Activated T-helper 1 cell treated with anti-CD3 and anti-CD28 coated beads, Interleukin-12 subunit alpha, Interleukin-12 subunit beta, Interleukin-2, Interleukin-4 antibody, amounts not matched to agents 30 ng/mL and 10 ng/mL and 1 ng/mL, durations not matched to agents 14 hours and 24 hours and 36 hours (primary cell): ENCODE measurements at regions not wholly inside any gene's neighbourhood (a gene's known extent, or its start where the extent isn't known, plus 50 kb on each side); places are given as distances from the start of the nearest gene placed in this dataset.
"Not testable (repeated sequence)": the region's sequence is repeated elsewhere in the genome, so short reads cannot be mapped to it uniquely, and the experiment has no call there.

Experiments used
- DNase-seq: peaks from one replicate; pipeline ENCODE4 v3.0.0; 2021; ENCODE audit warnings: low spot score
- H3K27ac Mint-ChIP-seq: one replicate; pipeline ENCODE4 v1.8.0; 2021; ENCODE audit warnings: mild to moderate bottlenecking, mixed read lengths
- H3K27me3 Mint-ChIP-seq: one replicate; pipeline ENCODE4 v1.8.0; 2022; ENCODE audit warnings: mild to moderate bottlenecking, moderate library complexity, mixed read lengths; ENCODE audit not compliant: insufficient read depth
- H3K36me3 Mint-ChIP-seq: one replicate; pipeline ENCODE4 v1.8.0; 2021; ENCODE audit warnings: low read depth, mixed read lengths
- H3K4me1 Mint-ChIP-seq: one replicate; pipeline ENCODE4 v1.8.0; 2021; ENCODE audit warnings: low read depth, mixed read lengths
- H3K4me3 Mint-ChIP-seq: one replicate; pipeline ENCODE4 v1.8.0; 2021; ENCODE audit warnings: mild to moderate bottlenecking, moderate library complexity, mixed read lengths
- H3K9me3 Mint-ChIP-seq: one replicate; pipeline ENCODE4 v1.8.0; 2021; ENCODE audit warnings: mixed read lengths
- intact Hi-C: fragments of 100-400 bp; cut with micrococcal nuclease; formaldehyde crosslinking; loops from one replicate; pipeline ENCODE4 v1.15.1; 2024

DNA sequence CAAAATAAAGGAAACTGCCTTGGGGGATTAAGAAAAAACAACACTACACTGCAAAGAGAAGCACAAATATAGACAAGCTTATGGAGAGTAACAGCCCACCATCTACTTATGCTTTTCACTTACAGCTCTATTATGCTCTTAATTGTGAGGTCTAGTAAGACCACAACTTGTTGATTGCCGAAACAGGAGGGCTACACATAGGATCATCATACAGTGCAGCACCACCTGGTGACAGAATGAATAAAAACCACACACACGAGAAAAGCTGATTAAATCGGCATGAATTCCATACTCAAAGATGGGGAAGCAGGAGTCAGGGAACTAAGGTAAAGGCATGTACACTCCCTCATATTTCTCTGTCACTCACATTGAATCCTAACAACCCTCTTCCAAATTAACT is 259.2 kb downstream of the IKZF2 start:
- no peaks in the 10 kb centered on the region for H3K27me3 Mint-ChIP-seq
- intact Hi-C loops: no loop called here
- H3K4me1 Mint-ChIP-seq: no peaks in the 10 kb centered on the region
- H3K36me3 Mint-ChIP-seq: no peaks in the 10 kb centered on the region
- DNase-seq: no peak
- no peak overlapping the region for H3K4me3 Mint-ChIP-seq
- H3K27ac Mint-ChIP-seq: no peak overlapping the region
- H3K9me3 Mint-ChIP-seq: no peaks in the 10 kb centered on the region

DNA sequence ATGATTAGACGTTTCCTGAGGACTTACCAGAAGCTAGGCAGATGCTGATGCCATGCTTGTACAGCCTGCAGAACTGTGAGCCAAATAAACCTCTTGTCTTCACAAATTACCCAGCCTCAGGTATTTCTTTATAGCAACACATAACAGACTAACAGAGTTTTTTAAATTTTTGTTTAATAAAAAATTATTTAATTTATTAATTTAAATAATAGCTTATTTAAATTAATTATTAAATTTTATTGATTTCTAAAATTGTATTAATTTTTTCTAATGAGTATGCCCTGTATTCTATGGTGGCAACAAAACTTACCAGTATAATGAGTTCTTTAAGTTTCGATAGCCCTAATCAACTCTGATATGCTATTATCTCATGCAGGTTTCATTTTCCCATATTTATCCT is 259.8 kb downstream of the IKZF2 start:
- Mint-ChIP-seq H3K27me3 (no peaks in the 10 kb centered on the region), H3K9me3 (peaks cover 2% of the 10 kb centered on the region), H3K4me1 (no peaks in the 10 kb centered on the region), H3K4me3 (no peak overlapping the region), H3K27ac (no peak overlapping the region), H3K36me3 (no peaks in the 10 kb centered on the region)
- intact Hi-C loops: no loop called here
- DNase-seq: no peak

DNA sequence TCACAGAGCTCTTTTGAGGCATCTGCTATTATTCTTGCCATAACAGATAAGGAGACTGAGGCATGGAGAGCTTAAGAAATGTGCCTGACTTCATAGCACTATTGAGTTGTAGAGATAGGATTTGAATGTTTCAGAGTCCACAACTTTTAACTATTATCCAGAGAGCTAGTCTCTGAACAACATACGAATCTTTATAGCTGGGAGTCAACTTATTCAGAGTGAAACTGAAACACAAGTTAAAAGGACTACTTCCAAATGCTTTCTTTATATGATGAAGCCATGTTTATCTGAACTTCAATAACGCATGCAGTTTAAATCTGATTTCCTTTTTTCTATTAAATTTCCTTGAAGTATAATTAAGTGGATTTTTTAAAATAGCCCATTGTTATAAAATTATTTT is 268.8 kb downstream of the IKZF2 start:
- no peaks in the 10 kb centered on the region for H3K36me3 Mint-ChIP-seq
- H3K27ac Mint-ChIP-seq: no peak overlapping the region
- H3K4me1 Mint-ChIP-seq: peaks cover 3% of the 10 kb centered on the region
- H3K9me3 Mint-ChIP-seq: peaks cover 18% of the 10 kb centered on the region
- intact Hi-C loops: no loop called here
- no peaks in the 10 kb centered on the region for H3K27me3 Mint-ChIP-seq
- DNase-seq: no peak
- no peak overlapping the region for H3K4me3 Mint-ChIP-seq

DNA sequence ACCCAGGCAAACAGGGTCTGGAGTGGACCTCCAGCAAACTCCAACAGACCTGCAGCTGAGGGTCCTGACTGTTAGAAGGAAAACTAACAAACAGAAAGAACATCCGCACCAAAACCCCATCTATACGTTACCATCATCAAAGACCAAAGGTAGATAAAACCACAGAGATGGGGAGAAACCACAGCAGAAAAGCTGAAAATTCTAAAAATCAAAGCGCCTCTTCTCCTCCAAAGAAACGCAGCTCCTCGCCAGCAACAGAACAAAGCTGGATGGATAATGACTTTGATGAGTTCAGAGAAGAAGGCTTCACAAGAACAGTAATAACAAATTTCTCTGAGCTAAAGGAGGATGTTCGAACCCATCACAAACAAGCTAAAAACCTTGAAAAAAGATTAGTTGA is 274.9 kb downstream of the IKZF2 start:
- H3K27ac Mint-ChIP-seq, intact Hi-C loops, H3K36me3 Mint-ChIP-seq, H3K4me1 Mint-ChIP-seq, DNase-seq, H3K4me3 Mint-ChIP-seq, H3K9me3 Mint-ChIP-seq, H3K27me3 Mint-ChIP-seq: not testable (repeated sequence)

DNA sequence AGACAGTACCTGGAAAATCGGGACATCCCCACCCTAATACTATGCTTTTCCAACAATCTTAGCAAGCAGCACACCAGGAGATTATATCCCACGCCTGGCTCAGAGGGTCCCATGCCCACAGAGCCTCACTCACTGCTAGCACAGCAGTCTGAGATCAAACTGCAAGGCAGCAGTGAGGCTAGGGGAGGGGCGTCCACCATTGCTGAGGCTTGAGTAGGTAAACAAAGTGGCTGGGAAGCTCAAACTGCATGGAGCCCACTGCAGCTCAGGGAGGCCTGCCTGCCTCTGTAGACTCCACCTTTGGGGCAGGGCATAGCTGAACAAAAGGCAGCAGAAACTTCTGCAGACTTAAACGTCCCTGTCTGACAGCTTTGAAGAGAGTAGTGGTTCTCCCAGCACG is 275.5 kb downstream of the IKZF2 start:
- DNase-seq, H3K4me3 Mint-ChIP-seq, H3K27me3 Mint-ChIP-seq, H3K9me3 Mint-ChIP-seq, H3K4me1 Mint-ChIP-seq, intact Hi-C loops, H3K36me3 Mint-ChIP-seq, H3K27ac Mint-ChIP-seq: not testable (repeated sequence)

DNA sequence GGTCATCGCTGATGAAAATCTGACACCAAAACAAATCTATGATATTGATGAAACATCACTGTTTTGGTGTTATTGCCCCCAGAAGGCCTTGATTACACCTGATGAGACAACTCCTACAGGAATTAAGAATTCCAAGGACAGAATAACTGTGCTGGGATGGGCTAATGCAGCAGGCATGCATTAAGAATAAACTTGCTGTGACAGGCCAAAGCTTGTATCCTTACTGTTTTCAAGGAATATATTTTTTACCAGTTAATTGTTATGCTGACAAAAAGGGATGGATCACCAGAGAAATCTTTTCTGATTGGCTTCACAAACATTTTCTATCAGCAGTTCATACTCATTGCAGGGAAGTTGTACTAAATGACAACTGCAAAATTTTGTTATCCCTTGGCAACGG is 278.2 kb downstream of the IKZF2 start:
- H3K9me3 Mint-ChIP-seq: peaks cover 6% of the 10 kb centered on the region
- no peak overlapping the region for H3K4me3 Mint-ChIP-seq
- intact Hi-C loops: no loop called here
- peaks cover 4% of the 10 kb centered on the region for H3K27me3 Mint-ChIP-seq
- no peaks in the 10 kb centered on the region for H3K4me1 Mint-ChIP-seq
- DNase-seq: no peak
- H3K27ac Mint-ChIP-seq: no peak overlapping the region
- no peaks in the 10 kb centered on the region for H3K36me3 Mint-ChIP-seq

DNA sequence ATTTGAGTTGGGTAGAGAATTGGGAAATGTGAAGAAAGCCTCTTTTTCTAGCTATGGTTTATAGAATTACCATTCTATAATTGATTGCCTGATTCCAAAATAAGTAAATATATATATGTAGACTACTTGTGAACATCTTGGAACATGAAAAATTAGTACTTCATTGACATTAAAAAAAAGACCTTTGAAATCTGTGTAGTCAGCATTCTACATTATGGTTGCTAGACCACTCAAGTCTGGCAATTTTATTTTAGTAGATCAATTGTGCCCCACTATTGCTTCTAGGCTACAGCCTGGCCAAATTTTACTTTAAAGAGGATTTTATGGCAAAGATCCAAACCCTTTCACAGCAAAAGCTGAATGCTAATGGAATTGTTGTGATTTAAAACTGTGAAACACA is 279.8 kb downstream of the IKZF2 start:
- Mint-ChIP-seq H3K36me3 (no peaks in the 10 kb centered on the region), H3K4me3 (no peak overlapping the region), H3K9me3 (peaks cover under 1% of the 10 kb centered on the region), H3K27me3 (peaks cover 2% of the 10 kb centered on the region), H3K27ac (no peak overlapping the region), H3K4me1 (no peaks in the 10 kb centered on the region)
- no peak for DNase-seq
- intact Hi-C loops: no loop called here

DNA sequence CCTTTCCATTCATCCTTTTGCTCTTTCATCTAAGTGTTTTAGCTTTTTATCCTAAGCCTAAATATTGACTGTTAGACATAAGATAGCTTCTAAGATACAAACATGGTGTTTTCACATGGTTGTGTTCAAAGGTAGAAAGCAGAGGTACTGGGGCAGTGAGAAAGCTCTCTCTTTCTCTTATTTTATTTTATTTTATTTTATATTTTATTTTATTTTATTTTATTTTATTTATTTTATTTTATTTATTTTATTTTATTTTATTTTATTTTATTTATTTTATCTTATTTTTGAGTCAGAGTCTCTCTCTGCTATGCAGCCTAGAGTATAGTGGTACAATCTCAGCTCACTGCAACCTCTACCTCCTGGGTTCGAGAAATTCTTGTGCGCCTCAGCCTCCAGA is 287.2 kb downstream of the IKZF2 start:
- no peak for DNase-seq
- intact Hi-C loops: no loop called here
- Mint-ChIP-seq H3K27me3 (no peaks in the 10 kb centered on the region), H3K36me3 (peaks cover 4% of the 10 kb centered on the region), H3K9me3 (peaks cover 21% of the 10 kb centered on the region), H3K4me3 (no peak overlapping the region), H3K4me1 (no peaks in the 10 kb centered on the region), H3K27ac (no peak overlapping the region)

DNA sequence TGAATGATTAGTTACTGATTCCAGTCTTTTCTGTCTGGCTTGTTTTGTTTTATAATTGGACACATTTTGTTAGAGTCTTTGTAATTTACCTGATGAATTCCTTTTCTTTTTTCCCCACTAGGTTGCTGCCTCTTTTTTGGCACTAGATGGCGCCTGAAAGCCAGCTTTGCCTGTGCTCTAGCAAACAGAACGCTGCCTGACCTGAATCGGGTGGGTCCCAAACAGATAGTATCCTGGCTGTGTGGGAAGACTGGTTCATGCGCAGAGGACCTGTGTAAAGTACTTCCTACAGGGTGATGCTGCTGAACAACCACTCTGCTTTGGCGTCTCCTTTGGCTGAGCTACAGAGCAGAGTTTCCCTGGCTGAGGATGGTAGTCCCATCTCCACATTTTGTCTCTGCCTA is 288.2 kb downstream of the IKZF2 start:
- intact Hi-C loops: loop anchor here (1.0 to 2.0 kb wide), 3 partner anchors 176 to 383 kb away; no protein-coding TSS in a partner anchor
- H3K27me3 Mint-ChIP-seq: no peaks in the 10 kb centered on the region

DNA sequence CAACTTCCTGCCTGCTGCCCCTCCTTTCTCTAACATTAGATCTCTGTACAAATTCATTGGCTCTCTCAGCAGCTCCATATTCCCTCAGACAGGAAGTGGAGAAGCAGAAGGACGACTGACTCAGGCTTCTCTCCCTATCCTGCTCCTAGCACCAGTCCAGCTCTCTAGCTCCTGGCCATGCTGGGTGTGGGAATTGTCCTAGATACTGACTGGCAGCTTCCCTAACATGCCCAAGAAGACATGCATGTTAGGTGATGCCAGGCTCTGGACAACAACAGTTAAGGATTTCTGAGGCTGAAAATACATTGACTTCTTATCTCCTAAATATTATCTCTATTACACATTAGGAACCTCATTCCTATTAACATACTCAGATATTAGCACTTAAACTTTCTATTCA is 292.9 kb downstream of the IKZF2 start:
- Mint-ChIP-seq H3K4me3 (no peak overlapping the region), H3K9me3 (peaks cover 21% of the 10 kb centered on the region), H3K36me3 (peaks cover 4% of the 10 kb centered on the region), H3K4me1 (no peaks in the 10 kb centered on the region), H3K27ac (no peak overlapping the region), H3K27me3 (no peaks in the 10 kb centered on the region)
- intact Hi-C loops: no loop called here
- no peak for DNase-seq

More for the DNA sequence above, 288.2 kb downstream of the IKZF2 start:
- DNase-seq: no peak
- H3K4me3 Mint-ChIP-seq: no peak overlapping the region
- no peaks in the 10 kb centered on the region for H3K4me1 Mint-ChIP-seq
- no peak overlapping the region for H3K27ac Mint-ChIP-seq
- peaks cover 28% of the 10 kb centered on the region for H3K9me3 Mint-ChIP-seq
- peaks cover 4% of the 10 kb centered on the region for H3K36me3 Mint-ChIP-seq

DNA sequence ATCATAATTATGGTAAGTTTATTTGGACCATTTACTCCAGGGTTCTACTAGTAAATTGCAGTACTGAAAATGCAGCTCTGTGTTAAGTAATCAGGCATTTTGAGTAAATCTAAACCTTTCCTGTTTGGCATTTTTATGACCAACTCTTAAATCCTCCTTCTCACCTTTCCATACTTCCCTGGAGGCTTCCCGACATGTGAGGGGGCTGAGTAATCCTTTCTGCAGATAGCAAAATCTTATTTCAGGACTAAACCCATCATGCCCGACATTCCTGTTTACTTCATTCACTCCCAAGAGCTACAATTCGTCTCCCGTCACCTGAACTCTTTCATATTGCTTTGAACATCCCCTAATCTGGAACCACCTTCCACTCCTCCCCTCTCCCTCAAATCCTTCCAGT is 296.6 kb downstream of the IKZF2 start:
- intact Hi-C loops: no loop called here
- Mint-ChIP-seq H3K4me1 (no peaks in the 10 kb centered on the region), H3K27ac (no peak overlapping the region), H3K27me3 (no peaks in the 10 kb centered on the region), H3K4me3 (no peak overlapping the region), H3K9me3 (peaks cover 7% of the 10 kb centered on the region), H3K36me3 (no peaks in the 10 kb centered on the region)
- DNase-seq: no peak

DNA sequence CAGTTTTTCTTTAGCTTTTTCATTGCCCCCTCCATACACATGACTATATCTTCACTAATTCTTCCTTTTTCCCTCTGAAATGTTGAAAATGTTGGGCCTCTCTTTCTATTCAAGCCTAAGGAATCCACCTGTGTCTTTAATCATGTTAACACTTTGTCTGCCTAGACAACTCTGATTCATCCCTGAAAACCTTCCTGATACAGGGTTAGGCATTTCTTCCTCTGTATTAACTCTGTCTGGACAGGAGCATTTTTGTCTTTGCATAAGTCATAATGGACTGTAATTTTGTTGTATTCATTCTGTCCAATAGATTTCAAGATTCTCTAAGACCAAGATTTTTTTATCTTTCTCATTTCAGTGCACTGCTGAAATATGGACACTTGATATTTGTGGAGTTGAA is 297.3 kb downstream of the IKZF2 start:
- intact Hi-C loops: no loop called here
- no peak for DNase-seq
- Mint-ChIP-seq H3K4me1 (no peaks in the 10 kb centered on the region), H3K9me3 (peaks cover 7% of the 10 kb centered on the region), H3K4me3 (no peak overlapping the region), H3K27me3 (no peaks in the 10 kb centered on the region), H3K27ac (no peak overlapping the region), H3K36me3 (no peaks in the 10 kb centered on the region)

DNA sequence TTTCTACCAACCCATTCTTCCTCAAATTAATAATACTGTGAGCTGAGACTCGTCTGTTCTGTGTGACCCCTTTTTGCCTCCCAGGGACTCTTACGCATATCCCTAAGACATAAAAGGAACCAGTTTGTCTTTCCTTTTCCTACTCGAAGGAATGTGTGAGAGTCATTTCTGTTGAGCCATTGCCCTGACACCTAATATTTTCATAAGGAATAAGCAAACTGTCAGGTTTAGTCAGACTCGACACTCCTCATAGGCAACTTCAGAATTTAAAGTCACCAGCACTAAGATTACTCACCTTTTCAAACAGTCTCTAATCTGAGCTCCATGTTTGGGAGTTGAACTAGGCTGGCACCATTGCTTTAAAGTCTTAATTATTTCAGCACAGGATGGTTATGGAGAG is 305.5 kb downstream of the IKZF2 start:
- Mint-ChIP-seq H3K9me3 (peaks cover 3% of the 10 kb centered on the region), H3K36me3 (no peaks in the 10 kb centered on the region), H3K4me1 (peaks cover 8% of the 10 kb centered on the region), H3K27ac (no peak overlapping the region), H3K27me3 (peaks cover 2% of the 10 kb centered on the region), H3K4me3 (no peak overlapping the region)
- intact Hi-C loops: no loop called here
- DNase-seq: no peak

DNA sequence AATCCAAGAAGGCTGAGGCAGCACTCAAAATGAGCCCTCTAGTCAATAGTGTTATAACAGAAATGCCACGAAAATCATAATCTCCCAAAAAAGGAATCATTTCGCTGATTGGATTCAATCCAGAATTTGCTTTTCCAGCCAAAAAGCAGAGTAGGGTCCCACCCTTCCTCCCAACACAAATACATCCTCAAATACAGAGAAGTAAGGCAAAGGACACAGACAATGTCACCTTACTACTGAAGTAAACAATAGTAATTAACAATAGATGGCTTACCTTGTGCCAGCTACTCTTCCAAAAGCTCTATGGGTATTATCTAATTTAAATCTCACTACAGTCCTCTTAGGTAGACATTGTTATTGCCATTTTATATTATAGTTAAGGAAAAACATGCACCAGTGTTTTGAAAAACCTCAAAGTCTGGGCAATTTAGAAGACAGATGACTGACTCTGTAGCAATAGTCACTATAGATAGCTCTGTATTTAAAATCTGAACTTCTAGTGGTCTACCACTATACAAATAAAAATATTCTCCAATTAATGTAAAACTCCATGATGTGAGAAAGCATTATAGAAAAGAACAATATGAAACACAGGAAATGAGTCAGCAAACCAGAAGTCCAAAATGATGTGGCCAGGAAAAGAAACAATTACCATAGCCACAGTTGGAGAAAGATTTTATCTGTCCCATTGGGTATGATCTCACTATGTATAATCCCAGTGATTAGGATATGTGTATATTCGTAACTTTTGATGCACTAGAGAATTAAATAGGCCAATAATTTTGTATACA is 305.0 kb upstream of the ERBB4 start:
- DNase-seq: no peak
- peaks cover 3% of the 10 kb centered on the region for H3K9me3 Mint-ChIP-seq
- peaks cover 6% of the 10 kb centered on the region for H3K27me3 Mint-ChIP-seq
- no peaks in the 10 kb centered on the region for H3K36me3 Mint-ChIP-seq
- intact Hi-C loops: no loop called here
- peaks cover 8% of the 10 kb centered on the region for H3K4me1 Mint-ChIP-seq
- no peak overlapping the region for H3K27ac Mint-ChIP-seq
- H3K4me3 Mint-ChIP-seq: no peak overlapping the region
